GM21528 (cell line): ENCODE measurements at regions not wholly inside any gene's neighbourhood (a gene's known extent, or its start where the extent isn't known, plus 50 kb on each side); places are given as distances from the start of the nearest gene placed in this dataset.
"Not testable (repeated sequence)": the region's sequence is repeated elsewhere in the genome, so short reads cannot be mapped to it uniquely, and the experiment has no call there.

ENCODE experiments used
- ATAC-seq: cut with Tn5 transposase; IDR thresholded peaks from one replicate; pipeline ENCODE4 v1.9.1; 2021; ENCODE audit warnings: mild to moderate bottlenecking, moderate library complexity; ENCODE audit not compliant: unreplicated experiment, low FRiP score

- ATAC-seq, result no peak
Measured at GRCh38 chr14:49160983-49161382, 425.2 kb downstream of the RPS29 start.

DNA sequence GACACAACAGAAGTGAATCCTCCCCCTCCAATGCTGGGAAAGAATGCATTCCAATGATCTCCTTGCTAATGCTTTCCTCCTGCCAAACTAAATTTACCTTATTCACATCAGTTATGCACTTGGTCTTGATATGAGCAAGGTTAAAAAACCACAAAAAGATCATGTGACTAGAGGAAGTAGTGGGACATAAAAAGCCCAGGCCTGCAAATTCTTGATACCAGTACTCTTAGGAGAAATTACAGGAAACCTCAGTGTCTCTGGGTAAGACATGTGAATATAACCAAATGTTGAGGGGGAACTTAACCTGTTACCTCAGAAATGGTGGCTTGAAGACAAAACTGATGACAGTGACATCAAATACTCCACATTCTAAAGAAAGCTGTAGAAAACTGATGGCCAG, 427.1 kb downstream of the RPS29 start:
- no peak for ATAC-seq

DNA sequence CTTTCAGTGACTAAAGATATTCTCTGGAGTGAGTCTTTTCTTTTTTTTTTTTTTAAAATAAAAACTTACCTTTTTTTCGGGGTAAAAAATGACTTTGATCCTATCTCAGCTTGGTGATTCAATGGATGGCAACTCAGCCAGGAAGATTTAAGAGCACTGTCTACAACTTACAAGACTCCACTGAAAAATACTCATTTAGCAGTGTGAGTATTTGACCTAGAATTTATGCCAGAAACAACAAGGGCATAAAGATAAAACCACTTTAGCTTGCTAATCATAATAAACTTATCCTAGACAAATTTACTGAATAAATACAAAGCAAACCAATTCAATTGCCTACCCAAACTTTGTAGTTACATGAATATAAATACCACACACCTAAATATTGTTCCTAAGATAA, 446.6 kb downstream of the RPS29 start:
- no peak for ATAC-seq

- ATAC-seq, result no peak
Measured at GRCh38 chr14:49134940-49135339, 451.2 kb downstream of the RPS29 start.

GRCh38 chr14:49121246-49121645, 464.9 kb downstream of the RPS29 start:
- no peak for ATAC-seq

DNA sequence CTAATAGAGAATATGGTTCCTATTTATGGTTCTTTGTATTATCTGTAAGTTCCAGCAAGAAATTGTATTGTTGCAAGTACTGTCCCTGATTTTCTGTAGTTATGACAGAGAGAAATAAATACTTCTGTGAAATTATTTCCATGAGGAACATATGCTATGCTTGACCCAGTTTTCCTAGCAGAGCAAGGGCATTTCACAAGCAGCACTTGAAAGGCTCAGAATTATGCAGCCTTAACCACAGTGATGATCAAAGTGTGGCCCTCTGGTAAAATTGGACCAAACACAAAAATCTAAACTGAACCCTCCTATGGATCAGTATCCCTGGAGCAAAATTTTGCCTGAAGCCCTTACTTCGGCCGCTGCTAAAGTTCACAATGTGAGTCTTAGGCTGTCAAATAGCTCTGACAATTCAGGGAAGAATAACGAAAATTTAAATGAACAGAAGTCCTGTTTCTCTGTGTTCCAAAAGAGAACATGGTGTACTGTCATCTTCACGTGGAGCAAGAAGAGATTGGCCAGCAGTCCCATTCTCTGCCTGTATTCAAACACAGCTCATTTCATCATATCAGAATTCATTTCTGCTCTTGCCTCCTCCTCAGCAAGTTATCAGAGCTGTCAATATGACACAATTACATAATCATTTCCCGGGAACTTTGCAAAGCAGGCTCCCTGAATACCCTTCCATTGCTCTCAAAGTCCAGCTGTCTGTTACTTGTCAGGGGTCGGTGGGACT, 471.9 kb downstream of the RPS29 start:
- no peak for ATAC-seq

DNA sequence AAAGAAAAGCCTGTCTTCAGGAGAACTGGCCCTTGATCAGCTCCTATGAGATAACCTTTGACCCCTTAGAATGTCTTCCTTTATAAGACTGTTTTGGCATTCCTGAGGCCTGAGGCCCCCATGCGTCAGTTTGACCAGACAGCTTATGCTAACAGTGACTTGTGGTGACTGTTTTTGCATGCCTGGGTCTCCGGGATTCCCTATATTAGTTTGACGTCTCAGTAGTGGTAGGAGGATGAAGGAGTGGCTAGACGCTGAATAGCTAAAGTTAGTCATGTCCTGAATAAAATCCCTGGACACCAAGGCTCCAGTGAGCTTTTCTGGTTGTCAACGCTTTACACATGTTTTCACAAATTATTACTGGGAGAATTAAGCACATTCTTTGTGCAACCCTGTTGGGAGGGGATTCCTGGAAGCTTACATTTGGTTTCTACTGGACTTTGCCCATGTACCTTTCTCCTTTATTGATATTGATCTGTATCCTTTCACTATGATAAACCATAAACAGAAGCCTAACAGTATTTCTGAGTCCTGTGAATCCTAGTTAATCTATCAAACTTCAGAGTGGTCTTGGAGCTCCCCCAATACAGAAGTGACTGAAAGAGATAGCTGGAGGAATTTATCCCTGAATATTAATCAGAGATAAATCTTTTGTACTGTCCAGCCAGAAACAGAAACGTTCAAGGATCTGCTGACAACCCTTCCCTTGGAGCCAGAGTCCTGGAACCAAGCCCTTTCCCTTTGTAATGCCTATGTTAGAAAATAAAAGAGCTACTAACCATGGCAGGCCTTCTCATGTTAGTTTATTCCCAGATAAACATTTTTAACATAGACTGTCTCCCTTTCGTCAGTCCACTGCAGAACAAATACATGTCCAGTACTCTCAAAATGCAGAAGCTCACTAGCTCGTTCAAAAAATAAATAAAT, 479.2 kb downstream of the RPS29 start:
- ATAC-seq, result no peak

- ATAC-seq, result no peak
Measured at GRCh38 chr14:49105956-49106355, 480.2 kb downstream of the RPS29 start.

DNA sequence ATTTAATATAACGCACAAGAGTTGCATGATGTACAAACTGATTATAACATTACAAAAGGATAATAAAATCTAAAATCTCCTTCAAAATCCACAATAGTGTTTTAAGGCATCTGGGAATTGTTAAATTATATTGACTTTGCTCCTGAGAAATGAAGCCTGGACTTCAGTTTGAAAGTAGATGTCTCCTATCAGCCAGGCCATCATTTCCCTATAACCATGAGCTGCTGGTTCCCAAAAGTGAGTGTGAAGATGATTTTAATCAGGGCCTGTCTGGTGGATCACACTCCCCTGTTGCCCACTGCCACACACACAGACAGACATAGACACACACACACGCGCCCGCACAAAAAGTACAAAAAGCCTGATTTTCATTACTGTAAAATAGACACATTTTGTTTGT, 480.7 kb downstream of the RPS29 start:
- ATAC-seq, result no peak

- ATAC-seq, result no peak
Measured at GRCh38 chr14:49092345-49092744, 493.8 kb downstream of the RPS29 start.

- no peak for ATAC-seq
Measured at GRCh38 chr14:49089107-49089506, 497.1 kb downstream of the RPS29 start.

- not testable (repeated sequence) for ATAC-seq
Measured at GRCh38 chr14:49073292-49073691, 512.9 kb downstream of the RPS29 start.

GRCh38 chr14:49058511-49058910, 527.7 kb downstream of the RPS29 start:
- no peak for ATAC-seq

DNA sequence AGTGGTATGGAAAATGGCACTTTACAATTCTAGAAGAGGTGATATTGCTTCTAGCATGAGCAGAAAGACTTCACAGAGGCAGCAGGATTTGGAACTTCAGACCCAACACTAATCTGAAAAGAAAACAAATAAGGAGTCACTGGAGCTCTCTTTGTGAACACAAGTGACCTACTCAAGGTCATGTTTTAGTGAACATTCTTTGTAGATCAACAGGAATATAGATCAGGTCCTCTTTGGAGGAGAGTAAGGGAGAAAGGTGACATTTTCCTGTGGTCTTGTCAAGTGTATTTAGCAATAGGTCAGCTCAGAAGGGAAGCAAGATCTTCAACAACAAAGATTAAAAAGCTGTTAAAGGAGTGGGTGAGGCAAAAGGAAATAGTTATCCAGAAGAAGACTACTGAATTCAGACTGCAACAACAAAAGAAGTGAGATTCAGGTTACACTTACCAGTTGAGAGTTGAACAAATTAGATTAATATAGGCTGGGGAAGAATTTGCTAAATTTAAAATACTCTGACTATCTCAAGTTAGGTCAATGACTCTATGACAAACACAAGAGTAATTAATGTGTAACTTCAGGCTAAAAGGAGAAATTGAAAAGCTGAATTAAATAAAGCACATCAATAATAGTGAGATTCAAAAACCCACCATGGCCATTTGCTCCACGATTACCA, 528.2 kb downstream of the RPS29 start:
- ATAC-seq, result no peak

DNA sequence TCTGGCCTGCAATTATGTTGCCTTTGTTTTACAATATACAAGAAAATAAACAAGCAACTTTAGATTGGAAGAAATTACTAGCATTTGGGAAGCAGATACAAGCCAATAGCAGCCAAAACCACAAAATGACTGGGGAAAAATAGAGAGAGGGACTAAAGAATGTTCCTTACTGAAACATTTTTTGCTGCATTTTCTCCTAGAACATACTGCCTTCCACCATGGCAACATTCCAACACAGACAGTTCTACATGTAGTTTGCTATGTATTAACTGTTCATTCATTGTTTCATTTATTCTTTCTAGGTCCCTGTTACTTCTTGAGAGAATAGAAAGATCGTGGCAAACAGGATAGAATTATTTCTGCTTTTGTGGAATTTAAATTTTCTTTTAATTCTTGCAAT, 530.2 kb downstream of the RPS29 start:
- ATAC-seq, result no peak

- ATAC-seq, result no peak
Measured at GRCh38 chr14:49052521-49052920, 533.7 kb downstream of the RPS29 start.

GRCh38 chr14:49051328-49052060, 534.7 kb downstream of the RPS29 start:
- ATAC-seq, result no peak

DNA sequence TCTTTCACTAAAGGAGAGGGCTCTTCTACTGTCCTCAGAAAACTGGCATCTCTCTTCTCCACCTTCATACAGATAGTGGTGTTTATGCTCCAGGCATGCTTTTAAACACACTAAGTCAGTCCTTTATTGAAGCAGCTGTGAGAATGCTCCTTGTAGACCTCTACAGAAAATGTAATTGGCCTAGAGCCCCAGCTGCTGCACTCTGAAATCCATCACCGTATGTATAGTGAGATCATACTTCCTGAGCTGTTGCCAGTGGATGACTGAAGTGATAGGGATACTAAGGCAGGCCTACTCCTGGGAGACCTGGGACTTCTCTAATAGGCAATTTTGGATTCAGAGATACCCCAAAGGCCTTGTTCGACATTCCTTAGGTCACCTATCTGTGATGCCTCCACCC, 535.4 kb downstream of the RPS29 start:
- ATAC-seq, result no peak

- no peak for ATAC-seq
Measured at GRCh38 chr14:49049711-49050110, 536.5 kb downstream of the RPS29 start.

DNA sequence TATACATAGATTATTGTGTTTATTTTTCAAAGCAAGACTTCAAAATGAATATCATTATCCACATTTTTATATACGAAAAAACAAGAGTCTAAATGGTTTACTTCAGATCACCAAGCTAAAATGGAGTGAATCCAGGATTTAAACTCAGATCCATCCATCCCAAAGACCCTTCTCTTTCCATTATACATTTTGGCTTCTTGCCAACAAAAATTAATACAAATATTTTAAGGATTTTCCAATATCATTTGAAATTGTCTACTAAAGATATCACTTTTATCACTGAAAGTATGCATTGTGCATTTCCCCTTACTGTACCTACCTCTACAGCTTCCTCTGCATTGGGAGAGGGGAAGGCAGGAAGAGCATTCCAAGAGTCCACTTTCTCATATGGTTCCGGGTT, 541.2 kb downstream of the RPS29 start:
- no peak for ATAC-seq
